H1 (cell line): ENCODE measurements at regions not wholly inside any gene's neighbourhood (a gene's known extent, or its start where the extent isn't known, plus 50 kb on each side); places are given as distances from the start of the nearest gene placed in this dataset.

Experiments used
- CTCF ChIA-PET: fragments of 300-600 bp; sonication (Branson Sonifier 250); formaldehyde crosslinking; loops from one replicate; lab custom pipeline; 2021; ENCODE audit not compliant: partially characterized antibody; lab: Charles Lee
- POLR2A ChIA-PET: fragments of 300-600 bp; sonication (Branson Sonifier 250); formaldehyde crosslinking; loops from one replicate; lab custom pipeline; 2021; ENCODE audit warnings: inconsistent platforms; ENCODE audit not compliant: partially characterized antibody; lab: Charles Lee
- DNase-seq, 2 experiments: peaks; one replicate each; pipeline versions ENCODE4 v3.0.0 to v3.0.0-alpha.2; 2010 to 2022; ENCODE audit warnings: low spot score in 2 of 2, low read depth in 1 of 2, mixed read lengths in 1 of 2
- FAIRE-seq: peaks from 2 replicates; lab custom pipeline; 2011; peaks lifted over from hg19 to GRCh38; lab: Jason Lieb, UNC
- H2AFZ ChIP-seq: 2 replicates; pipeline ENCODE4 v1.8.1; 2012; ENCODE audit warnings: low read length, inconsistent platforms
- H2AK5ac ChIP-seq: 2 replicates; pipeline ENCODE4 v1.6.1; 2013; ENCODE audit warnings: low read depth, low read length
- H2BK120ac ChIP-seq: replicated peaks from 2 replicates; pipeline ENCODE3; 2013; ENCODE audit warnings: low read depth, low read length, inconsistent platforms
- H2BK12ac ChIP-seq: 2 replicates; pipeline ENCODE4 v1.6.1; 2013; ENCODE audit warnings: low read depth, low read length
- H2BK15ac ChIP-seq: 2 replicates; pipeline ENCODE4 v1.6.1; 2013; ENCODE audit warnings: low read length
- H2BK20ac ChIP-seq: 2 replicates; pipeline ENCODE4 v1.6.1; 2013; ENCODE audit warnings: low read length
- H2BK5ac ChIP-seq: 2 replicates; pipeline ENCODE4 v1.6.1; 2013; ENCODE audit warnings: low read depth, low read length
- H3K14ac ChIP-seq: 2 replicates; pipeline ENCODE4 v1.6.1; 2013; ENCODE audit warnings: inconsistent platforms; ENCODE audit not compliant: insufficient read length
- H3K18ac ChIP-seq: 2 replicates; pipeline ENCODE4 v1.6.1; 2013; ENCODE audit warnings: low read length; ENCODE audit errors: extremely low read depth
- H3K23ac ChIP-seq: 2 replicates; pipeline ENCODE4 v1.6.1; 2013; ENCODE audit warnings: inconsistent platforms; ENCODE audit not compliant: insufficient read length
- H3K23me2 ChIP-seq: 2 replicates; pipeline ENCODE4 v1.6.1; 2013; ENCODE audit warnings: low read depth, low read length
- H3K27ac ChIP-seq: 2 replicates; pipeline ENCODE4 v1.6.1; 2011; ENCODE audit warnings: low read depth, low read length, inconsistent platforms
- H3K27me3 ChIP-seq, 4 experiments: replicated peaks in 1 of 4; 1 replicate in 1 of 4; 2 replicates in 3 of 4; pipeline versions ENCODE4 v1.6.1 to v1.8.1; 2011 to 2013; ENCODE audit warnings: low read length in 3 of 4, mild to moderate bottlenecking in 3 of 4, inconsistent platforms in 2 of 4, mixed read lengths in 2 of 4, moderate library complexity in 1 of 4; ENCODE audit not compliant: control insufficient read depth in 3 of 4, insufficient read depth in 3 of 4; ENCODE audit errors: extremely low read depth in 1 of 4
- H3K36me3 ChIP-seq, 4 experiments: 2 replicates each; pipeline versions ENCODE4 v1.6.1 to v1.8.1; 2011 to 2013; ENCODE audit warnings: mild to moderate bottlenecking in 4 of 4, low read length in 3 of 4, moderate library complexity in 2 of 4, control low read depth in 1 of 4, inconsistent platforms in 1 of 4; ENCODE audit not compliant: insufficient read depth in 4 of 4, control insufficient read depth in 2 of 4
- H3K4ac ChIP-seq: replicated peaks from 2 replicates; pipeline ENCODE3; 2013; ENCODE audit warnings: low read length, low read depth, mixed read lengths, inconsistent platforms; ENCODE audit not compliant: insufficient read length
- H3K4me1 ChIP-seq, 4 experiments: replicated peaks in 1 of 4; 1 replicate in 1 of 4; 2 replicates in 3 of 4; pipeline versions ENCODE4 v1.6.1 to v1.8.1; 2011 to 2013; ENCODE audit warnings: low read length in 3 of 4, inconsistent platforms in 2 of 4, mixed read lengths in 1 of 4; ENCODE audit not compliant: insufficient read depth in 4 of 4, control insufficient read depth in 3 of 4
- H3K4me2 ChIP-seq, 2 experiments: 2 replicates each; pipeline versions ENCODE4 v1.6.1 to v1.8.1; 2011 to 2013; ENCODE audit warnings: low read depth in 2 of 2, low read length in 2 of 2, control low read depth in 1 of 2, inconsistent platforms in 1 of 2, mild to moderate bottlenecking in 1 of 2; ENCODE audit not compliant: insufficient read depth in 1 of 2
- H3K4me3 ChIP-seq, 4 experiments: fragments of 200-600, 300-600 bp in 1 of 4; sonication (generic), shearing (Covaris generic), sonication (Bioruptor Twin) in 1 of 4; 2 replicates each; pipeline versions ENCODE4 v1.5.1 to v1.8.1; 2011 to 2016; ENCODE audit warnings: low read length in 4 of 4, low read depth in 3 of 4, control low read depth in 2 of 4, inconsistent platforms in 2 of 4, mild to moderate bottlenecking in 2 of 4, mixed read lengths in 1 of 4, moderate library complexity in 1 of 4; ENCODE audit not compliant: insufficient read depth in 2 of 4; ENCODE audit errors: extremely low read depth in 1 of 4
- H3K56ac ChIP-seq: replicated peaks from 2 replicates; pipeline ENCODE3; 2013; ENCODE audit warnings: low read depth, mild to moderate bottlenecking, mixed read lengths, low read length, inconsistent platforms; ENCODE audit not compliant: insufficient read length
- H3K79me1 ChIP-seq: 2 replicates; pipeline ENCODE4 v1.6.1; 2013; ENCODE audit warnings: low read depth, low read length, control low read depth
- H3K79me2 ChIP-seq, 2 experiments: 2 replicates each; pipeline versions ENCODE4 v1.6.1 to v1.8.1; 2012 to 2013; ENCODE audit warnings: low read length in 2 of 2, mild to moderate bottlenecking in 2 of 2, inconsistent platforms in 1 of 2; ENCODE audit not compliant: insufficient read depth in 2 of 2, control insufficient read depth in 1 of 2
- H3K9ac ChIP-seq, 4 experiments: replicated peaks in 1 of 4; 1 replicate in 1 of 4; 2 replicates in 3 of 4; pipeline versions ENCODE4 v1.6.1 to v1.8.1; 2011 to 2013; ENCODE audit warnings: low read depth in 3 of 4, low read length in 3 of 4, control low read depth in 2 of 4, mild to moderate bottlenecking in 2 of 4, moderate library complexity in 2 of 4, inconsistent platforms in 1 of 4; ENCODE audit errors: extremely low read depth in 1 of 4
- H3K9me3 ChIP-seq, 2 experiments: 2 replicates each; pipeline versions ENCODE4 v1.6.1 to v1.8.1; 2012 to 2013; ENCODE audit warnings: mild to moderate bottlenecking in 2 of 2, moderate library complexity in 2 of 2, control low read depth in 1 of 2, inconsistent platforms in 1 of 2, low read depth in 1 of 2, low read length in 1 of 2, mixed read lengths in 1 of 2; ENCODE audit not compliant: insufficient read depth in 2 of 2
- H4K20me1 ChIP-seq, 2 experiments: replicated peaks in 1 of 2; 2 replicates each; pipeline versions ENCODE3 to v1.8.1; 2011 to 2013; ENCODE audit warnings: inconsistent platforms in 2 of 2, low read length in 2 of 2, mild to moderate bottlenecking in 1 of 2; ENCODE audit not compliant: insufficient read depth in 2 of 2, control insufficient read depth in 1 of 2
- H4K5ac ChIP-seq: 2 replicates; pipeline ENCODE4 v1.6.1; 2013; ENCODE audit warnings: low read length, low read depth, mixed read lengths, inconsistent platforms; ENCODE audit not compliant: insufficient read length
- H4K8ac ChIP-seq: 2 replicates; pipeline ENCODE4 v1.8.0; 2013; ENCODE audit warnings: mild to moderate bottlenecking, moderate library complexity, low read length, inconsistent platforms; ENCODE audit not compliant: insufficient read depth; ENCODE audit errors: extremely low read depth
- H4K91ac ChIP-seq: replicated peaks from 2 replicates; pipeline ENCODE3; 2013; ENCODE audit warnings: low read length, mixed read lengths, inconsistent platforms; ENCODE audit not compliant: insufficient read length
- FOSL1 ChIP-seq: IDR thresholded peaks from 2 replicates; pipeline ENCODE4 v1.6.1; 2011; ENCODE audit warnings: mild to moderate bottlenecking, low read depth, low read length, moderate library complexity; ENCODE audit not compliant: insufficient read depth
- RFX5 ChIP-seq: IDR thresholded peaks from 2 replicates; pipeline ENCODE4 v1.6.1; 2011; ENCODE audit warnings: low read depth, low read length, improper control_type of control experiment, borderline replicate concordance
- WGBS, 2 experiments: shearing (Covaris generic) in 1 of 2; methylation state at CpG; one replicate each; pipeline versions ENCODE4 v1.1.6 to v1.1.7; 2013 to 2015; ENCODE audit warnings: low lambda C conversion rate in 2 of 2, mixed read lengths in 2 of 2, inconsistent platforms in 1 of 2, low coverage in 1 of 2, missing lambda C conversion rate in 1 of 2; ENCODE audit not compliant: insufficient replicate concordance in 2 of 2, insufficient coverage in 1 of 2, insufficient read length in 1 of 2; ENCODE audit errors: extremely low coverage in 1 of 2, missing lambda C conversion rate in 1 of 2; 5-methylcytosine and 5-hydroxymethylcytosine counted together

GRCh38 chr4:62522273-62522672, 1322.1 kb downstream of the ADGRL3 start:
- Histone ChIP-seq H3K9ac (no peak overlapping the region), H4K8ac (no peak overlapping the region), H4K20me1 (no peaks in the 10 kb centered on the region), H3K4ac (no peak overlapping the region), H3K36me3 (no peaks in the 10 kb centered on the region), H3K23ac (no peak overlapping the region), H3K4me3 (no peak overlapping the region), H2BK20ac (no peak overlapping the region), H3K23me2 (no peaks in the 10 kb centered on the region), H2BK12ac (no peak overlapping the region), H3K4me2 (no peak overlapping the region), H2BK120ac (no peak overlapping the region), H3K79me2 (no peaks in the 10 kb centered on the region), H2BK5ac (no peak overlapping the region), H3K14ac (no peak overlapping the region), H3K79me1 (no peaks in the 10 kb centered on the region), H2AFZ (no peak overlapping the region; the same call in 1 of the 2 replicates), H2AK5ac (no peak overlapping the region), H3K27me3 (no peaks in the 10 kb centered on the region), H3K27ac (no peak overlapping the region), H4K91ac (no peak overlapping the region), H3K9me3 (peaks cover 5 to 9% of the 10 kb centered on the region in 2 experiments; a peak in 2 of 4 replicates), H2BK15ac (no peak overlapping the region), H3K56ac (no peak overlapping the region), H3K18ac (no peak overlapping the region), H3K4me1 (no peaks in the 10 kb centered on the region), H4K5ac (no peak overlapping the region)
- FAIRE-seq (no peak), DNase-seq (no peak)
- 94% methylated on average over 11 of the region's 11 CpGs; no CpG with 5 or more reads in 1 of the 2 experiments for WGBS, 2 experiments
- POLR2A ChIA-PET: no interaction called here
- CTCF ChIA-PET: interaction anchor here (0.9 to 1.2 kb wide), 2 partner anchors 49 to 118 kb away, joined by 3 read pairs; no protein-coding TSS in a partner anchor
- TF ChIP-seq FOSL1: no peak
- no peak for TF ChIP-seq RFX5
